ENCODE measurements at regions not wholly inside any gene's neighbourhood (a gene's known extent, or its start where the extent isn't known, plus 50 kb on each side); places are given as distances from the start of the nearest gene placed in this dataset.

GRCh38 chr2:129575431-129575830, 404.0 kb upstream of the RAB6C start:
- Histone ChIP-seq H3K27ac (ENCODE audit: poor library complexity, severe bottlenecking) (no peak overlapping the region), H3K36me3 (ENCODE audit: low read depth) (no peaks in the 10 kb centered on the region), H3K9me3 (ENCODE audit: severe bottlenecking) (no peaks in the 10 kb centered on the region), H3K27me3 (ENCODE audit: insufficient read depth, poor library complexity, severe bottlenecking) (no peaks in the 10 kb centered on the region), H3K4me3 (ENCODE audit: severe bottlenecking) (no peak overlapping the region), H3K4me1 (ENCODE audit: insufficient read depth, poor library complexity, severe bottlenecking) (no peaks in the 10 kb centered on the region)
- ATAC-seq (ENCODE audit: low read depth) (no peak), DNase-seq (ENCODE audit: low spot score) (no peak)
- no peak for TF ChIP-seq CTCF (IDR thresholded peaks at IDR 0.05; ENCODE audit: poor library complexity, severe bottlenecking)

- H3K27ac ChIP-seq (ENCODE audit: poor library complexity, severe bottlenecking): no peak overlapping the region
- no peaks in the 10 kb centered on the region for H3K4me1 ChIP-seq (ENCODE audit: insufficient read depth, poor library complexity, severe bottlenecking)
- H3K4me3 ChIP-seq (ENCODE audit: severe bottlenecking): no peak overlapping the region
- no peak for TF ChIP-seq CTCF (IDR thresholded peaks at IDR 0.05; ENCODE audit: poor library complexity, severe bottlenecking)
- no peaks in the 10 kb centered on the region for H3K27me3 ChIP-seq (ENCODE audit: insufficient read depth, poor library complexity, severe bottlenecking)
- DNase-seq (ENCODE audit: low spot score): no peak
- H3K9me3 ChIP-seq (ENCODE audit: severe bottlenecking): no peaks in the 10 kb centered on the region
- ATAC-seq (ENCODE audit: low read depth): no peak
- H3K36me3 ChIP-seq (ENCODE audit: low read depth): no peaks in the 10 kb centered on the region
These were observed 403.6 kb upstream of the RAB6C start for GRCh38 chr2:129575880-129576279.

- Histone ChIP-seq H3K4me3 (ENCODE audit: severe bottlenecking) (no peak overlapping the region), H3K36me3 (ENCODE audit: low read depth) (no peaks in the 10 kb centered on the region), H3K27ac (ENCODE audit: poor library complexity, severe bottlenecking) (no peak overlapping the region), H3K4me1 (ENCODE audit: insufficient read depth, poor library complexity, severe bottlenecking) (no peaks in the 10 kb centered on the region), H3K9me3 (ENCODE audit: severe bottlenecking) (no peaks in the 10 kb centered on the region), H3K27me3 (ENCODE audit: insufficient read depth, poor library complexity, severe bottlenecking) (no peaks in the 10 kb centered on the region)
- no peak for TF ChIP-seq CTCF (IDR thresholded peaks at IDR 0.05; ENCODE audit: poor library complexity, severe bottlenecking)
- DNase-seq (ENCODE audit: low spot score) (no peak), ATAC-seq (ENCODE audit: low read depth) (no peak)
These were observed 399.5 kb upstream of the RAB6C start for GRCh38 chr2:129580001-129580400.

GRCh38 chr2:129585760-129586159, 393.7 kb upstream of the RAB6C start:
- H3K36me3 ChIP-seq (ENCODE audit: low read depth): no peaks in the 10 kb centered on the region
- no peak for ATAC-seq (ENCODE audit: low read depth)

More at GRCh38 chr2:129585760-129586159, 393.7 kb upstream of the RAB6C start:
- no peak overlapping the region for H3K4me3 ChIP-seq (ENCODE audit: severe bottlenecking)
- DNase-seq (ENCODE audit: low spot score): no peak
- TF ChIP-seq CTCF (IDR thresholded peaks at IDR 0.05; ENCODE audit: poor library complexity, severe bottlenecking): no peak
- no peaks in the 10 kb centered on the region for H3K4me1 ChIP-seq (ENCODE audit: insufficient read depth, poor library complexity, severe bottlenecking)
- no peak overlapping the region for H3K27ac ChIP-seq (ENCODE audit: poor library complexity, severe bottlenecking)
- H3K9me3 ChIP-seq (ENCODE audit: severe bottlenecking): no peaks in the 10 kb centered on the region
- H3K27me3 ChIP-seq (ENCODE audit: insufficient read depth, poor library complexity, severe bottlenecking): no peaks in the 10 kb centered on the region
